HG02885 (cell line): ENCODE measurements at regions not wholly inside any gene's neighbourhood (a gene's known extent, or its start where the extent isn't known, plus 50 kb on each side); places are given as distances from the start of the nearest gene placed in this dataset.
"Not testable (repeated sequence)": the region's sequence is repeated elsewhere in the genome, so short reads cannot be mapped to it uniquely, and the experiment has no call there.

ENCODE experiments used
- ATAC-seq: cut with Tn5 transposase; IDR thresholded peaks from one replicate; pipeline ENCODE4 v1.9.1; 2021; ENCODE audit warnings: mild to moderate bottlenecking; ENCODE audit not compliant: unreplicated experiment, poor library complexity

DNA sequence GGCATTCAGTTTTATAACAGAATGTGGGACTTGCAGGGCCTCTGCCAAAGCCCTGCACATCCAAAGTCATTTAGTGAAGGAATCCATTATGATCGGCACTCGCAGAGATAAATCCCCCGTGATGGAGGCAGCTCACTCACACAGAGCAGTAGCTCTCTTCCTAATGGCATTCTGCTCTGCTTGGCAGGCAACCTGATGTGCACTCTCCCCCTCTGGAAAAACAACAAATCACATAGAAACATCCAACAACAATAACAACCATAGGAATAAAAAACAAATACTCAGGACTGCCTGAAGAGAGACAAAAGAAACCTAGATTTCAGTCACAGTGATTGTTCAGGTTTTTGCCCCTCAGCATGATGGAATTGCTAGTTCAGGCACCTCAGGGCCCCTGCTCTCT is 59.7 kb downstream of the NAA11 start:
- ATAC-seq, result no peak

DNA sequence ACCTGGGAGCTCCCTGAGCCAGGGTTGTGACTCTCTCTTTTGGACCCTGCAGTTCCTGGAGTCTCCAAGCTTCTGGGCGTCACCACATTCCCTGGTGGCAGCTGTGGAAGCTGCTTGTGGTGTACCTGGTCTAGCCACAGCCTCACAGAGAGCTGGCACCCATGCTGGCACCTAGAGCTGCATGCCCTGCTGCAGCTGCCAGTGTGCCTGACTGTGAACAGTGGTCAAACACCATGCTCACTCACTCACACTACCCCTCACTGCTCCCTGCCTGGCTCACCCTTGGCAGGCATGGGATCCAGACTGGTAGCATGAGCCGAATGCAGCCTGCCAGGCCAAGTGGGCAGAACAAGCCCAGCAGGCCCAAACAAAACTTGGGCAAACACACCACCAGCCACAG is 66.6 kb downstream of the NAA11 start:
- ATAC-seq, result no peak

DNA sequence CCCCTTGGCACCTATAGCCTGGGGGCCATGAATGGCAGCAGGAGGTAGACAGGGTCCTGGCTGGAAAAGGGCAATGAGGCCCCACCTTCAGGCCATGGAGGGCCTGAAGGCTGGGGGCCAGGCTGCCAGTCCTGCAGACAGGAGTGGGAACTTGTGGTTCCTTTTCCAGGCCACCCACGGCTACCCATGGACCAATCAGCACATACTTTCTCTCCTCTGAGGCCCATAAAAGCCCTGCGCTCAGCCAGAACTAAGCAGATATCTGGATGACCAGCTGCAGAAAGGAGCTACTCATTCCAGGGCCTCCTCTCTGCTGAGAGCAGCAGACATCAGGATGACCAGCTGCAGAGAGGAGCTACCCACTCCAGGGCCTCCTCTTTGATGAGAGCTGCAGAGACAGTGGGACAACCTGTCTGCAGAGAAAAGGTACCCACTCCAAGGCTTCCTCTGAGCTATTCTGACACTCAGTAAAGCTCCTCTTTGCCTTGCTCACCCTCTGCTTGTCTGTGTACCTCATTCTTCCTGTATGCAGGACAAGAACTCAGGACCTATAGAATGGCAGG is 67.2 kb downstream of the NAA11 start:
- no peak for ATAC-seq

DNA sequence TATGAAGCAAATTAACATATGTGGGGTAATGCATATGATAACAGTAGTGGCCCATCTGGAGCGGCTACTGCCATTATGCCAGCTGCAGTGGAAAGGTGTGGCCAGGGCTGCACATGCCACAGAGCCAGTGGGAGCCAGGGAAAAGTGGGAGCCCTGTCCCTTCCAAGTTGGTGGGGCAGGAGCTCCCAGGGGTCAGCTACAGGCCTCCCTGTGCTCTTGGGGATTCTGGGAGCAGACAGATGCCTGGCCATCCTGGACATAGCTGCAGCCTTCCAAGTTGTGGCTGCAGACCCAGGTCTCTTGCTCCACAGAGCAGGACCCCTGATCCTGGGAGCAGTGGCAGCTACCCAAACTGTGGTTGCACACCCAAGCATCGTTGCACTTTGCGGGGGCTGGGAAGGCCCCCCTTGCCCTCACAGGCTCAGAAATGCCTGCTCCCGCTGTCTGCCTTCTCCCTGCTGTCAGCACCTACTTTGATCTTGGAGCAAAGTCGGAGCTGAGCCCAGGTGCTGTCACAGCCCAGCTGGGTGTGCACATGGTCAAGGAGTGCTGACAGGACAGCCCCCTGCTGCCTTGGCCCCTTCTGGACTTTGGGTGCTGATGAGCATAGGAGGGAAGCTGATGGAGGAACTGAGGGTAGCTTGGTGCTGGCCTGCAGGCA is 67.8 kb downstream of the NAA11 start:
- ATAC-seq, result no peak

DNA sequence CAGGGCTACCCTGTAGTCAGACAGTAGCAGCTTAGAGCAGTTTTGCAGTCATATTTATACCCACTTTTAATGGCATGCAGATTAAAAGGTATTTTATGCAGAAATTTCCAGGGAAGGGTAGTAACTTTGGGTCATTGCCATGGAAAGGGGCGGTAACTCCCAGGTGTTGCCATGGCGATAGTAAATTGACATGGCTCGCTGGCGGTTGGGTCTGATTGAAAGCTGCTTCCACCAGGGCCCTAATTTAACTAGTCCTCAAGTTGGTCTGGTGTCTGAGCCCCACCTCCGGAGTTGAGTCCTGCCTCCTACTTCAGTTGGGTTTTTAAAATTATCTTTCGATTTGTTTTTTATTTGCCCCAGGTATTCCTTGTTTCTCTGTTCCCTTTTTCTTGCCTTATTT is 70.1 kb downstream of the NAA11 start:
- no peak for ATAC-seq

DNA sequence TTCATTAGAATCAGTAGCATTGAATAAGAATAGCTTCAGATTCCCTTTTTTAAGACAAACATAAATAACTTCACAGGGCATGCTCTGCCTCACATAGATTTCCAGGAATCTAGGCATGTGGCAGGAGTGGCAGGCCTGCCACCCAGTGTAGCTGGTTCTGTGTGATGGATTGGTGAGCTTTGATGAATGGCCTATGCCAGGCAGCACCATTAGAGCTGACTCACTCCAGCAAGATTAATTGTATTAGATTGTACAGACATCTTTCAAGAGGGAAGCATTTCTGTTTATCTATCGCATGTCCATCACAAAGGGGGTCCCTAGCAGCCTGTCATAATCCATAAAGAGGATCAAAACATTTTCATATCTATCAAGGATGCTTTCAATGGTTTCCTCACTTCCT is 71.9 kb downstream of the NAA11 start:
- no peak for ATAC-seq

DNA sequence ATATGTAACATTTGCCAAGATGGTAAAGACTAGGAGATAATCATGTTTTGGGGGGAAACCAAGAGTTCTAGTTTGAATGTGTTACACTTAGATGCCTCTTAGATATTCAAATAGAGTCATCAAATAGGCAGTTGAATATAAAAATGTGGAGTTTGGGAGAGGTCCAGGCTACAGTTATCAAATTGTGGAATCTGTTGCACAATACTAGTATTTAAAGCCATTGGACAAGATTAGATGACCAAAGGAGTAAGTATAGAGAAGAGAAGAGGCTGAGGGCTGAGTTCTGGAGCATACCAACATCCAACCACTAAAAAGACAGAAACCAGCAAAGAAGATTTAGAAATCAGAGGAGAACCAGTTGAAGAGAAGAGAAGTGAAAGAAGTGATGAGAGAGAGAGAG is 72.7 kb downstream of the NAA11 start:
- no peak for ATAC-seq

DNA sequence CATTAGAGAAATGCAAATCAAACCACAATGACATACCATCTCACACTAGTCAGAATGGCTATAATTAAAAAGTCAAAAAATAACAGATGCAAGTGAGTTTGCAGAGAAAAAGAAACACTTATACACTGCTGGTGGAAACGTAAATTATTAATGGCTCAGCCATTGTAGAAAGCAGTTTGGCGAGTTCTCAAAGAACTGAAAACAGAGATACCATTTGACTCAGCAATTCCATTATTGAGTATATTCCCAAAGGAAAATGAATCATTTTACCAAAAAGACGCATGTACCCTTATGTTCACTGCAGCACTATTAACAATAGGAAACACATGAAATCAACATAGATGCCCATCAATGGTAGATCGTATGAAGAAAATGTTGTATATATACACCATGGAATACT is 75.0 kb downstream of the NAA11 start:
- no peak for ATAC-seq

DNA sequence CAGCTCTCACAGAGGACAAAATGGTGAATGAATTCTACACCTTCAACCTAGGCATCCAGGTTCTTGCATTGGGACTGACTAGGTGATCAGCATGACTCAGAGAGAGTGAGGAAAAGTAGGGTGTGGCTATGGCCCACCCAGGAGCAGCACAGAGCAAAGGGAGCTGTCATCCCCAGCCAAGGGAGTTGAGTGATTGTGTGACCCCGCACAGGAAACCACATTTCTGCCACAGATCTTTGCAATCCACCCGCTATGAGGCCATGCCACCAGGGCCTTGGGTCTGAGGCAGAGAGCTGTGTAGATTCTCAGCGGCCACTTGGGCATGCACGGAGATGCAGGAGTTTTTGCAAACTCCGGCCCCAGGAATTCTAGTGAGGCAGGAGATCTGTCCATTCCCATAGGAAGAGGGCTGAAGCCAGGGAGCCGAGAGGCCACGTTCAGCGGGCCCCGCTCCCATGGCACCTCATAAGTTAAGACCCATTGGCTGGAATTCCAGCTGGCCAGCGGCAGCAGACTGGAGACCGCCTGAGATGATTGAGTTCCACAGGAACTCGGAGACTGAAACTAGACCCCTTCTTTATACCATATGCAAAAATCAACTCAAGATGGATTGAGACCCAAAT is 75.9 kb downstream of the NAA11 start:
- no peak for ATAC-seq

DNA sequence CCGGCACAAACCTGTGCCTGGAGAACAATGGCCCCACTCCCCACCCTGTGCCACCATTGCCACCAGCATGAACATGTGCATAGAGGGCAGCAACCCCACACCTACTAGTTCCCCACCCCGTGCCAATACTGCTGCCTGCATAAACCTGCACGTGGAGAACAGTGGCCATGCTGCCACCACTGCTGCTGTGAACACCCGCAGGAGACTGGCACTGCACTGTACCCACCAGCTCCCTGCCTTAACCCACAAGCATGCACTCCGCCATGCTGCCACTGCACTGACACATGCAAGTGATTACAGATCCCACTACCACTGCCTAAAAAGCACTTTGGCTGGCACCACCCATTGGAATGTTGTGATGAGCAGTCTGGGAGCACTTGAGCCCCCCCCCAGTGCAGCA is 77.3 kb downstream of the NAA11 start:
- no peak for ATAC-seq

DNA sequence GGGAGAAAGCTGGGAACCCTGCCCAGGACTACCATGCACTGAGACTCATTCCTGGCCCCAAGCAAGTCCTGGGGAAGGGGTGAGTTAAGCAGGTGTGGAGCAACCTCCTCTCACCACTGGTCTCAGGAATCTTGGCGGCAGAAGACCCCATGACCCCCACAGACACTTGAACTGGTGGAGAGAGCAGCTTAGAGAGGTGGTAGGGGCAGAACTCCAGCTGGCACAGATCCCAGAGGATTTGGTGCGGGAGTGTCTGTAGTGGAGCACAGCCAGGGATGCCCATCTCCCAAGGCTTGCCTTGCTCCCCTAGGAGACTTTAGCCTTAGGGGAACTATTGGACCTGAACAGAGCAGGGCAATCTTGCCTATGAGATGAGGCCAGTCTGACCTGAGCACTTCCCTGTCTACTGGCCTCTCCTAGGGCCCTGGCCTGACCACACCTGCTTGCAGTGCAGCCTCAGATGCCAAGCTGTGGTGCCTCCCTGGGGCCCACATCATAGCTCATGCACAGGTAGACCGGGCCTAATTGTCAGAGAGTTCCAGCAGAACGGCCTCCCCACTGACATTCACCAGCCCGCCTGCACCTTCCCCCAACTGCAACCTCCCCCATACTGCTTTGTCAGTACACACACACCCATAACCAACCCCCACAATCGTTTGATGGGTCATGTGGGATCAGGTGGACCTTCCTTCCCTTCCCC is 78.0 kb downstream of the NAA11 start:
- ATAC-seq, result no peak

DNA sequence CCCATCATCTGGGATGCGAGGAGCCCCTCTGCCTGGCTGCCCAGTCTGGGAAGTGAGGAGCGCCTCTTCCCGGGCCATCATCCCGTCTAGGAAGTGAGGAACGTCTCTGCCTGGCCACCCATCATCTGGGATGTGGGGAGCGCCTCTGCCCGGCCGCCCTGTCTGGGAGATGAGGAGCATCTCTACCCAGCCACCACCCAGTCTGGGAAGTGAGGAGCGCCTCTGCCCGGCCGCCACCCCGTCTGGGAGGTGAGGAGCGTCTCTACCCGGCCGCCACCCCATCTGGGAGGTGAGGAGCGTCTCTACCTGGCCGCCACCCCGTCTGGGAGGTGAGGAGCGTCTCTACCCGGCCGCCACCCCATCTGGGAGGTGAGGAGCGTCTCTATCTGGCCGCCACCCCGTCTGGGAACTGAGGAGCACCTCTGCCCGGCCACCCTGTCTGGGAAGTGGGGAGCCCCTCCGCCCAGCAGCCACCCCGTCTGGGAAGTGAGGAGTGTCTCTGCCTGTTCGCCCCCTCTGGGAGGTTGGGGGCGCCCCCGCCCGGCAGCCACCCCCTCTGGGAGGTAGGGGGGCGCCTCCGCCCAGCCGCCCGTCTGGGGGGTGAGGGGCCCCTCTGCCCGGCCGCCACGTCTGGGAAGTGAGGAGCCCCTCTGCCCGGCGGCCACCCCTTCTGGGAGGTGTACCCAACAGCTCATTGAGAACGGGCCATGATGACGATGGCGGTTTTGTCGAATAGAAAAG is 80.5 kb downstream of the NAA11 start:
- not testable (repeated sequence) for ATAC-seq

DNA sequence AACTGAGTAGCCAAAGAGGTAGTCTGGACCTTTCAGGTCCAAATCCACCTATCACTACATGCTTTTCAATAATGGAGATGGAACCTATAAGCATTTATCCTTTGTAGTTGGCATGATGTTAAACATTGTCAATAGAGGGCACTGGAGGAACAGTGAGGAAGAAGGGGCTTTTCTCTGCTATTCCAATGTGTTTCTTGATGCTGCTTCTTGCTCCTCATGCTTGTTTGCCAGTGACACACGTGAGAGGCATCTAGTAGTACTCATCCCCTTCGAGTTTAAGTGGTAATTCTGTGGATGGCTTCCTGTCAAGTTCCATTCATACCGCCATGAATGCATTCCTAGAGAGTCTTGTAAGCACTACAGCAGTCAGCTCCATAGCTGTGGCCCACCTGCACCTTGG is 84.0 kb downstream of the NAA11 start:
- peak; percentile 55 for ATAC-seq

DNA sequence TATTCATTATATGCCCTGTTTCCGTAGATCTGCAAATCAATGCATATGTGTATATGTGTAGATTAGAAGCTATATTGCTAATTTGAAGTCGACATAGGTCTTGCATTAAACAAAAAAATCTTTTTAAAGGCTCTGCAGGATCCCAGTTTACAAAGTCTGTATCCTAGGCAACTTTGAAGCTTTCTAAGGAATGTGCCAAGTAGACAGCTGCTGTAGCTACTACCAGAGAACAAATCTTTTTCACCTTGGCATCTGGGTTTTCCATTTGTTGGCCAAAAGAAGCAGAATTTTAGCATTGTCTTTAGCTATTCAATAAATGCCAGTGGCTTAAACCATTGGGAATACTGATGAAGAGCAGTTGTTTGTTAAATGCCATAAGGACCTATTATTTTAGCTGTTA is 88.0 kb downstream of the NAA11 start:
- ATAC-seq, result no peak

DNA sequence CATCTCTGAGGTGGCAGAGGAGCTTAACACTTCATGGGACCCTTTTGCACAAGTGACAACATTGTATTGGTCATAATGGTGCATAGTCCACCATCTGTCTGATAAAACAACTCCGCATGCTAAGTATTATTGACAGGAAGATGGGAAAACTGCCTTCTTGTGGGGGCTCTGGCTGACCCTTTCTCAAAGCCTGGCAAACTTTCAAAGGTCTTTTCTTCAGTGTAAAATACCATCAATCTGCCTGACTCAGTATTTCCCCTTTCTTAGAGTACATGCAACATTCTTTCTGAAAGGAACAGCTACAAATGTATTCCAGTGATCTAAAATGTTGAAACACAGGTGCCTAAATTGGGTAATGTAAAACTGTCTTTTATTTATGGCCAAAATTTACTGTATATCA is 89.1 kb downstream of the NAA11 start:
- ATAC-seq, result no peak

DNA sequence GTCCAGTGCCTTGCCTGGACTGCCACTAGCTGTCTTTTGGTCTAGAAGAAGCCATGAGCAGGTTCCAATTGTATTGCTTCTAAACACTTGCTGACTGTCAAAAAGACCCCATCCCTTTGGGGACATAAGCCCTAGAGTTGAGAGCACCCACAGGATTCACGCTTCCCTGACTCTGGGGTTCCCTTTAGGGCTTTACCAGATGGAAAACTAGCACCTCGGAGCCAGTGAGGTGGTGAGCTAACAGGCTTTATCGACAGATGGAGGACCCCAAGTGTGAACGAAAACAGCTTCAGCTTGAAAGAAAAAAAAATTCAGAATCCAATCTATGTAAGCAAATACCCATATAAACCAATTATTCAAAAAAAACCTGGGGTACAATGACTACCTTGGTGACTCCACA is 90.8 kb downstream of the NAA11 start:
- no peak for ATAC-seq

DNA sequence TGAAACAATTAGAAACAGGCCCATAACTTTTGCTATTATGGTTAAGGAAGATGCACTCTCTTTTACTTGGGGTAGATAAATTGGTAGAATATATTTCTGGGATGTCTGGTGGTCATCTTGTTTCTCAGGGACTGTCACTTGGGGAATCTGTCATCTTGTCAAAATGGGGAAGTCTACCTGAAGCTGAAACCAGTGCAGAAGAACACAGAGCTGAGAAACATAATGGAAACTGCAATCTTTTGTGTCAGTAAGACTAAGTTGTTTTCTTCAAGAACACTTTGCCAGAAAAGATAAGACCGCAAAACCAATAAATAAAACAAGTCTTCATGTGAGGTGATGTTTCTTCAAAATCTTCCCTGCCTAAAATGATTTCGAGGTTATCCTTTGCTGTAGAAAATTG is 92.0 kb downstream of the NAA11 start:
- ATAC-seq, result no peak

DNA sequence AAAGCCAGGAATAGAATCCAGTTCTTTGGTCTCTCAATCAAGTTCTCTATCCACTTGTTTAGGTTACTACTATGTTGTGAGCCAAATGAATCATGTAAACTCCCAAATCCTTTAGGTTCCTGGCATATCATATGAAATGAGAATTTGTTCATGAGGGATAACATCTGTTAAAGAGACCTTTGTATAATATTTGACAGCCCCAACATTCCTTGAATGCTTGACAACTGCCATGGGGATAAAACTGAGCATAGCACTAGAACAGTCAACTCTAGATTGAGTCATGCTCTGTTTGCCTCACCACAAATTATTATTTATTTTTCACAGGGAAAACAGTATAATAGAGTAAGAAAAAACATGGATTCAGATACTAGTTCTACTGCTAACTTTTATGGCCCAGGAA is 93.3 kb downstream of the NAA11 start:
- no peak for ATAC-seq

DNA sequence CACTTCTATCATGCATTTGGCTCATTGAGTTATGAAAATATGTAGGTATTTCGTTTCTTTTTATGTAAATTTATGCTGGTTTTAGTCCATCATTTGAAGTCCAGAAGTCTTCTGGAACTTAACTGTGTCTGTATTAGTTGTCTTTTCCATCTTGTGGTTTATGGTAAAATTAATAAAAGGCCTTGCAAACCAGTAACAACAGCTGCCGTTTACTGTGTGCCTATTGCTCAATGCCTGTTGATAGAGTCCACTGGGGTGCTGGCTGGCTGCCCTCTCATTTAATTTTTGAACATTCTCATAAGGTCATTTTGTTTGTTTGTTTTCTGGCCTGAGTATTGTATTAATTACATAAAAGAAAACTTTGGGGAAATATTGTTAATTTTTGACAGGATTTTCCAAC is 98.0 kb downstream of the NAA11 start:
- no peak for ATAC-seq

DNA sequence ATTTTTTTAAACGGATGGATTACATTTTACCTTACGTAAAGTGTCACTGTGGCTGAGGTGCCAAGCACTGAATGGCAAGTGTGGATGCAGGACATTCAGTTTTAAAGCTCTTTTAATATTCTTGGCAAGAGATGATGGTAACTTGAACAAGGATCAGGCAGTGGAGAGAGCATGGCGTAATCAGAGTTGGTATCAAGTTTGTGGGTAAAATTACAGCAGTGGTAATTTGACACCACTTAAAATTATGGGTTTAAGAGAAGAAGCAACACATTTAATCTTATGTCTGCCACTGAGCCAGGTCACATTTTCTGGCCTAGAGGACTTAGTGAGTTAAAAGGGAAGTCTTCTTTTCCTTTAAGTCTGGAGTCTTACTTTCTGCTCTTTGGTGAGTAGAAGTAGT is 100.5 kb downstream of the NAA11 start:
- ATAC-seq, result no peak

DNA sequence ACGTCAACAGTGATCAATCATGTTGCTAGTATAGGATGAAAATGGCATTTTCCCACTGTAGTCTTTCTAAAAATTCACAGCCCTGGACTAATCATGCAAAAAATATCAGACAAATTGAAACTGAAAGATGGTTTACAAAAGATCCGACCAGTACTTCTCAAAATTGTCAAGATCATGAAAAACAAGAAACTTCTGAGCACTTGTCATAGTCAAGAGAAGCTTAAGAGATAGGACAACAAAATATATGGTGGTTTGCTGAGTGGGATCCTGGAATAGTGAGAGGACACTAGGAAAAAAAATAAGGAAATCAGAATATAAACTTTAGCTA is 101.1 kb downstream of the NAA11 start:
- no peak for ATAC-seq
